ENCODE measurements at regions not wholly inside any gene's neighbourhood (a gene's known extent, or its start where the extent isn't known, plus 50 kb on each side); places are given as distances from the start of the nearest gene placed in this dataset.

- peaks cover 16% of the 10 kb centered on the region for H3K4me1 Mint-ChIP-seq
- DNase-seq, result no peak
- no peak overlapping the region for H3K4me3 Mint-ChIP-seq
- no peak overlapping the region for H3K27ac Mint-ChIP-seq
- peaks cover 9% of the 10 kb centered on the region for H3K27me3 Mint-ChIP-seq (ENCODE audit: low read depth, poor library complexity)
- peaks cover 3% of the 10 kb centered on the region for H3K9me3 Mint-ChIP-seq
- H3K36me3 Mint-ChIP-seq (ENCODE audit: low read depth), result no peaks in the 10 kb centered on the region
- no peak for TF ChIP-seq CTCF (IDR thresholded peaks at IDR 0.05)
Observed at GRCh38 chr18:22303927-22304326, 113.8 kb downstream of the CTAGE1 start.

GRCh38 chr18:22302144-22302543 lies 115.6 kb downstream of the CTAGE1 start:
- peaks cover 9% of the 10 kb centered on the region for H3K27me3 Mint-ChIP-seq (ENCODE audit: low read depth, poor library complexity)
- no peak overlapping the region for H3K4me3 Mint-ChIP-seq
- H3K36me3 Mint-ChIP-seq (ENCODE audit: low read depth), result no peaks in the 10 kb centered on the region
- peaks cover 22% of the 10 kb centered on the region for H3K4me1 Mint-ChIP-seq
- DNase-seq, result no peak
- no peak overlapping the region for H3K27ac Mint-ChIP-seq
- TF ChIP-seq CTCF (IDR thresholded peaks at IDR 0.05), result no peak
- H3K9me3 Mint-ChIP-seq, result peaks cover 3% of the 10 kb centered on the region

GRCh38 chr18:22300665-22301636 lies 116.8 kb downstream of the CTAGE1 start:
- H3K36me3 Mint-ChIP-seq (ENCODE audit: low read depth), result no peaks in the 10 kb centered on the region
- no peak for TF ChIP-seq CTCF (IDR thresholded peaks at IDR 0.05)
- no peak overlapping the region for H3K27ac Mint-ChIP-seq
- peaks cover 22% of the 10 kb centered on the region for H3K4me1 Mint-ChIP-seq
- peaks cover 3% of the 10 kb centered on the region for H3K9me3 Mint-ChIP-seq
- no peak for DNase-seq
- H3K27me3 Mint-ChIP-seq (ENCODE audit: low read depth, poor library complexity), result peaks cover 9% of the 10 kb centered on the region
- no peak overlapping the region for H3K4me3 Mint-ChIP-seq

- Mint-ChIP-seq H3K4me1 (peaks cover 18% of the 10 kb centered on the region), H3K4me3 (no peak overlapping the region), H3K27ac (no peak overlapping the region), H3K27me3 (ENCODE audit: low read depth, poor library complexity) (peaks cover 2% of the 10 kb centered on the region), H3K36me3 (ENCODE audit: low read depth) (no peaks in the 10 kb centered on the region), H3K9me3 (no peaks in the 10 kb centered on the region)
- TF ChIP-seq CTCF (IDR thresholded peaks at IDR 0.05), result no peak
- DNase-seq, result no peak
Observed at GRCh38 chr18:22297008-22297407, 120.7 kb downstream of the CTAGE1 start.

- peaks cover 3% of the 10 kb centered on the region for H3K27me3 Mint-ChIP-seq (ENCODE audit: low read depth, poor library complexity)
- no peak overlapping the region for H3K27ac Mint-ChIP-seq
- no peak overlapping the region for H3K4me3 Mint-ChIP-seq
- no peaks in the 10 kb centered on the region for H3K36me3 Mint-ChIP-seq (ENCODE audit: low read depth)
- no peaks in the 10 kb centered on the region for H3K9me3 Mint-ChIP-seq
- no peak for TF ChIP-seq CTCF (IDR thresholded peaks at IDR 0.05)
- no peak for DNase-seq
- peaks cover 11% of the 10 kb centered on the region for H3K4me1 Mint-ChIP-seq
Observed at GRCh38 chr18:22296304-22296703, 121.4 kb downstream of the CTAGE1 start.

- DNase-seq, result no peak
- TF ChIP-seq CTCF (IDR thresholded peaks at IDR 0.05), result no peak
- peaks cover 6% of the 10 kb centered on the region for H3K27me3 Mint-ChIP-seq (ENCODE audit: low read depth, poor library complexity)
- H3K4me1 Mint-ChIP-seq, result peaks cover 1% of the 10 kb centered on the region
- peaks cover 2% of the 10 kb centered on the region for H3K9me3 Mint-ChIP-seq
- H3K27ac Mint-ChIP-seq, result no peak overlapping the region
- no peak overlapping the region for H3K4me3 Mint-ChIP-seq
- H3K36me3 Mint-ChIP-seq (ENCODE audit: low read depth), result no peaks in the 10 kb centered on the region
Observed at GRCh38 chr18:22293417-22293816, 124.0 kb downstream of the GATA6 start.
